Left lung (tissue), 4 donors: ENCODE measurements at regions not wholly inside any gene's neighbourhood (a gene's known extent, or its start where the extent isn't known, plus 50 kb on each side); places are given as distances from the start of the nearest gene placed in this dataset.

Experiments used
- ATAC-seq: fragments of 200-7000 bp; cut with Tn5 transposase; one replicate; pipeline ENCODE4 v1.9.1; 2020; ENCODE audit warnings: moderate library complexity
- DNase-seq, 4 donors: peaks; one replicate each; pipeline ENCODE4 v3.0.0-alpha.2; 2013 to 2020
- H3K27ac ChIP-seq, 2 donors: fragments of 200-600 bp; sonication (generic) in 1 of 2; one replicate each; pipeline versions ENCODE4 v1.5.0 to v1.8.0; 2020 to 2021
- H3K27me3 ChIP-seq, 2 donors: fragments of 200-600 bp; sonication (generic) in 1 of 2; one replicate each; pipeline versions ENCODE4 v1.5.0 to v1.8.0; 2020 to 2021
- H3K36me3 ChIP-seq, 2 donors: fragments of 200-600 bp; sonication (generic) in 1 of 2; one replicate each; pipeline versions ENCODE4 v1.5.0 to v1.8.0; 2020 to 2021
- H3K4me1 ChIP-seq, 2 donors: fragments of 200-600 bp; one replicate each; pipeline ENCODE4 v1.8.0; 2021
- H3K4me3 ChIP-seq, 2 donors: fragments of 200-600 bp; sonication (generic) in 1 of 2; one replicate each; pipeline versions ENCODE4 v1.5.0 to v1.8.0; 2020 to 2021; ENCODE audit warnings: mild to moderate bottlenecking in 1 of 2
- H3K9me3 ChIP-seq, 2 donors: fragments of 200-600 bp; sonication (generic) in 1 of 2; one replicate each; pipeline versions ENCODE4 v1.5.0 to v1.8.0; 2020 to 2021
- CTCF ChIP-seq, 2 donors: fragments of 200-600 bp; sonication (generic) in 1 of 2; IDR thresholded peaks; one replicate each; pipeline versions ENCODE4 v1.5.0 to v1.8.0; 2021; ENCODE audit warnings: antibody characterized with exemption in 2 of 2
- intact Hi-C, 2 donors: fragments of 100-400 bp; cut with DNase I; formaldehyde crosslinking; loops; one replicate each; pipeline versions ENCODE4 v1.11.2 to v1.14.2; 2022
- donor health status: DM: no; HTN: yes; CAD: no.
- donor health status: DM: no; HTN: no; CAD: no.

GRCh38 chr4:61024610-61025009 is 175.5 kb upstream of the ADGRL3 start:
- TF ChIP-seq CTCF (IDR thresholded peaks at IDR 0.05), result no peak

GRCh38 chr4:61027939-61028338 is 172.2 kb upstream of the ADGRL3 start:
- DNase-seq, result no peak
- Histone ChIP-seq H3K27me3 (no peaks in the 10 kb centered on the region), H3K36me3 (no peaks in the 10 kb centered on the region), H3K4me3 (no peak overlapping the region), H3K9me3 (peaks cover 0 to 5% of the 10 kb centered on the region in 2 donors), H3K4me1 (no peaks in the 10 kb centered on the region), H3K27ac (no peak overlapping the region)
- no peak for ATAC-seq
- TF ChIP-seq CTCF (IDR thresholded peaks at IDR 0.05), result no peak
- intact Hi-C loops, result no loop called here

More at GRCh38 chr4:61024610-61025009, 175.5 kb upstream of the ADGRL3 start:
- no peaks in the 10 kb centered on the region for H3K36me3 ChIP-seq
- no peaks in the 10 kb centered on the region for H3K27me3 ChIP-seq
- no peak overlapping the region for H3K4me3 ChIP-seq
- ATAC-seq, result no peak
- no peak for DNase-seq
- H3K9me3 ChIP-seq, result peaks cover 0 to 10% of the 10 kb centered on the region in 2 donors
- no peak overlapping the region for H3K27ac ChIP-seq
- no peaks in the 10 kb centered on the region for H3K4me1 ChIP-seq
- intact Hi-C loops, result no loop called here

GRCh38 chr4:61036071-61036684 is 163.9 kb upstream of the ADGRL3 start:
- ATAC-seq, result no peak
- no peak overlapping the region for H3K4me3 ChIP-seq
- no peaks in the 10 kb centered on the region for H3K4me1 ChIP-seq
- H3K36me3 ChIP-seq, result no peaks in the 10 kb centered on the region
- no peak for TF ChIP-seq CTCF (IDR thresholded peaks at IDR 0.05)
- no peak overlapping the region for H3K27ac ChIP-seq
- H3K27me3 ChIP-seq, result no peaks in the 10 kb centered on the region
- intact Hi-C loops, result no loop called here
- DNase-seq, result no peak
- H3K9me3 ChIP-seq, result peaks cover 0 to 7% of the 10 kb centered on the region in 2 donors

GRCh38 chr4:61041527-61041926 is 158.6 kb upstream of the ADGRL3 start:
- intact Hi-C loops, result no loop called here
- Histone ChIP-seq H3K27ac (no peak overlapping the region), H3K4me3 (no peak overlapping the region), H3K36me3 (no peaks in the 10 kb centered on the region), H3K9me3 (peaks cover 0 to 3% of the 10 kb centered on the region in 2 donors), H3K4me1 (no peaks in the 10 kb centered on the region), H3K27me3 (no peaks in the 10 kb centered on the region)
- DNase-seq, result no peak
- no peak for TF ChIP-seq CTCF (IDR thresholded peaks at IDR 0.05)
- ATAC-seq, result no peak

- TF ChIP-seq CTCF (IDR thresholded peaks at IDR 0.05), result no peak
- H3K4me1 ChIP-seq, result no peaks in the 10 kb centered on the region
- no peak overlapping the region for H3K27ac ChIP-seq
- ATAC-seq (no peak), DNase-seq (no peak)
- intact Hi-C loops, result no loop called here
- H3K4me3 ChIP-seq, result no peak overlapping the region
- no peaks in the 10 kb centered on the region for H3K9me3 ChIP-seq
- no peaks in the 10 kb centered on the region for H3K36me3 ChIP-seq
- H3K27me3 ChIP-seq, result no peaks in the 10 kb centered on the region
Observed at GRCh38 chr4:61044837-61045236, 155.3 kb upstream of the ADGRL3 start.
